HUES64 (cell line): ENCODE measurements at regions not wholly inside any gene's neighbourhood (a gene's known extent, or its start where the extent isn't known, plus 50 kb on each side); places are given as distances from the start of the nearest gene placed in this dataset.

Experiments used
- H3K27ac ChIP-seq: 2 replicates; pipeline ENCODE4 v1.7.0; 2013; ENCODE audit warnings: low read depth, low read length, inconsistent platforms
- H3K27me3 ChIP-seq: 2 replicates; pipeline ENCODE4 v1.6.1; 2013; ENCODE audit warnings: mild to moderate bottlenecking, low read length; ENCODE audit not compliant: insufficient read depth
- H3K36me3 ChIP-seq: 2 replicates; pipeline ENCODE4 v1.6.1; 2013; ENCODE audit warnings: mild to moderate bottlenecking, low read length; ENCODE audit not compliant: insufficient read depth
- H3K4me1 ChIP-seq: 2 replicates; pipeline ENCODE4 v1.6.1; 2013; ENCODE audit warnings: mild to moderate bottlenecking, low read length, moderate library complexity; ENCODE audit not compliant: insufficient read depth
- H3K4me3 ChIP-seq: 2 replicates; pipeline ENCODE4 v1.5.1; 2013; ENCODE audit warnings: mild to moderate bottlenecking, low read length, moderate library complexity
- H3K9ac ChIP-seq: 2 replicates; pipeline ENCODE4 v1.6.1; 2013; ENCODE audit warnings: mild to moderate bottlenecking, low read depth, low read length
- H3K9me3 ChIP-seq: 2 replicates; pipeline ENCODE4 v1.6.1; 2013; ENCODE audit warnings: low read depth, low read length; ENCODE audit not compliant: insufficient read depth
- WGBS: fragments of 150-250, 120-280 bp; methylation state at CpG from one replicate; pipeline ENCODE4 v1.1.7; 2013; ENCODE audit warnings: missing lambda C conversion rate; 5-methylcytosine and 5-hydroxymethylcytosine counted together

GRCh38 chr11:80553565-80553964 lies 1112.7 kb upstream of the TENM4 start:
- no peak overlapping the region for H3K9ac ChIP-seq
- no peaks in the 10 kb centered on the region for H3K4me1 ChIP-seq
- no peaks in the 10 kb centered on the region for H3K9me3 ChIP-seq
- H3K27ac ChIP-seq, result no peak overlapping the region
- 100% methylated on average over 1 of the region's 2 CpGs for WGBS
- H3K4me3 ChIP-seq, result no peak overlapping the region
- H3K27me3 ChIP-seq, result no peaks in the 10 kb centered on the region
- no peaks in the 10 kb centered on the region for H3K36me3 ChIP-seq

GRCh38 chr11:80542704-80543103 lies 1101.9 kb upstream of the TENM4 start:
- Histone ChIP-seq H3K4me1 (no peaks in the 10 kb centered on the region), H3K27me3 (no peaks in the 10 kb centered on the region), H3K27ac (no peak overlapping the region), H3K4me3 (no peak overlapping the region), H3K9ac (no peak overlapping the region), H3K9me3 (no peaks in the 10 kb centered on the region), H3K36me3 (no peaks in the 10 kb centered on the region)
- WGBS, result no CpG with 5 or more reads among the region's 2 CpGs

- H3K4me3 ChIP-seq, result no peak overlapping the region
- no peak overlapping the region for H3K27ac ChIP-seq
- H3K9me3 ChIP-seq, result peaks cover 11% of the 10 kb centered on the region
- no peaks in the 10 kb centered on the region for H3K27me3 ChIP-seq
- no peak overlapping the region for H3K9ac ChIP-seq
- H3K36me3 ChIP-seq, result no peaks in the 10 kb centered on the region
- 100% methylated on average over 1 of the region's 2 CpGs for WGBS
- H3K4me1 ChIP-seq, result no peaks in the 10 kb centered on the region
Measured at GRCh38 chr11:80538040-80538439, 1097.2 kb upstream of the TENM4 start.

GRCh38 chr11:80533463-80533862 lies 1092.6 kb upstream of the TENM4 start:
- Histone ChIP-seq H3K36me3 (no peaks in the 10 kb centered on the region), H3K9me3 (peaks cover 16% of the 10 kb centered on the region), H3K27ac (no peak overlapping the region), H3K4me3 (no peak overlapping the region), H3K27me3 (no peaks in the 10 kb centered on the region), H3K9ac (no peak overlapping the region), H3K4me1 (no peaks in the 10 kb centered on the region)
- 96% methylated on average over 1 of the region's 1 CpG for WGBS

GRCh38 chr11:80532633-80533232 lies 1091.9 kb upstream of the TENM4 start:
- no peaks in the 10 kb centered on the region for H3K27me3 ChIP-seq
- 91% methylated on average over 21 of the region's 21 CpGs for WGBS

GRCh38 chr11:80529726-80530125 lies 1088.9 kb upstream of the TENM4 start:
- Histone ChIP-seq H3K27ac (no peak overlapping the region), H3K9me3 (peaks cover 16% of the 10 kb centered on the region), H3K9ac (no peak overlapping the region), H3K4me1 (no peaks in the 10 kb centered on the region), H3K36me3 (no peaks in the 10 kb centered on the region), H3K27me3 (no peaks in the 10 kb centered on the region), H3K4me3 (no peak overlapping the region)
- 97% methylated on average over 4 of the region's 4 CpGs for WGBS

More at GRCh38 chr11:80532633-80533232, 1091.9 kb upstream of the TENM4 start:
- Histone ChIP-seq H3K36me3 (no peaks in the 10 kb centered on the region), H3K27ac (no peak overlapping the region), H3K9ac (no peak overlapping the region), H3K9me3 (peaks cover 16% of the 10 kb centered on the region), H3K4me3 (no peak overlapping the region), H3K4me1 (no peaks in the 10 kb centered on the region)

GRCh38 chr11:80525663-80526405 lies 1085.0 kb upstream of the TENM4 start:
- no peaks in the 10 kb centered on the region for H3K9me3 ChIP-seq
- H3K27ac ChIP-seq, result no peak overlapping the region
- H3K9ac ChIP-seq, result no peak overlapping the region
- H3K27me3 ChIP-seq, result no peaks in the 10 kb centered on the region
- H3K36me3 ChIP-seq, result no peaks in the 10 kb centered on the region
- WGBS, result 72% methylated on average over 2 of the region's 4 CpGs
- H3K4me1 ChIP-seq, result no peaks in the 10 kb centered on the region
- no peak overlapping the region for H3K4me3 ChIP-seq

- 100% methylated on average over 2 of the region's 4 CpGs for WGBS
- H3K4me3 ChIP-seq, result no peak overlapping the region
- H3K27ac ChIP-seq, result no peak overlapping the region
- H3K4me1 ChIP-seq, result no peaks in the 10 kb centered on the region
- no peaks in the 10 kb centered on the region for H3K9me3 ChIP-seq
- no peak overlapping the region for H3K9ac ChIP-seq
- H3K36me3 ChIP-seq, result no peaks in the 10 kb centered on the region
- H3K27me3 ChIP-seq, result no peaks in the 10 kb centered on the region
Measured at GRCh38 chr11:80524349-80524748, 1083.5 kb upstream of the TENM4 start.

- WGBS, result no CpG with 5 or more reads among the region's 1 CpG
- no peak overlapping the region for H3K4me3 ChIP-seq
- H3K4me1 ChIP-seq, result no peaks in the 10 kb centered on the region
- H3K9ac ChIP-seq, result no peak overlapping the region
- H3K9me3 ChIP-seq, result no peaks in the 10 kb centered on the region
- H3K27me3 ChIP-seq, result no peaks in the 10 kb centered on the region
- H3K36me3 ChIP-seq, result no peaks in the 10 kb centered on the region
- no peak overlapping the region for H3K27ac ChIP-seq
Measured at GRCh38 chr11:80523057-80523456, 1082.2 kb upstream of the TENM4 start.

- Histone ChIP-seq H3K4me3 (no peak overlapping the region), H3K9ac (no peak overlapping the region), H3K36me3 (no peaks in the 10 kb centered on the region), H3K27ac (no peak overlapping the region), H3K9me3 (no peaks in the 10 kb centered on the region), H3K27me3 (no peaks in the 10 kb centered on the region), H3K4me1 (no peaks in the 10 kb centered on the region)
- WGBS, result 92% methylated on average over 3 of the region's 3 CpGs
Measured at GRCh38 chr11:80521592-80521991, 1080.8 kb upstream of the TENM4 start.

- H3K27me3 ChIP-seq, result no peaks in the 10 kb centered on the region
- no peak overlapping the region for H3K9ac ChIP-seq
- 93% methylated on average over 2 of the region's 2 CpGs for WGBS
- no peak overlapping the region for H3K4me3 ChIP-seq
- H3K27ac ChIP-seq, result no peak overlapping the region
- H3K36me3 ChIP-seq, result no peaks in the 10 kb centered on the region
- H3K9me3 ChIP-seq, result no peaks in the 10 kb centered on the region
- no peaks in the 10 kb centered on the region for H3K4me1 ChIP-seq
Measured at GRCh38 chr11:80520507-80520887, 1079.7 kb upstream of the TENM4 start.
